ENCODE measurements at regions not wholly inside any gene's neighbourhood (a gene's known extent, or its start where the extent isn't known, plus 50 kb on each side); places are given as distances from the start of the nearest gene placed in this dataset.

DNA sequence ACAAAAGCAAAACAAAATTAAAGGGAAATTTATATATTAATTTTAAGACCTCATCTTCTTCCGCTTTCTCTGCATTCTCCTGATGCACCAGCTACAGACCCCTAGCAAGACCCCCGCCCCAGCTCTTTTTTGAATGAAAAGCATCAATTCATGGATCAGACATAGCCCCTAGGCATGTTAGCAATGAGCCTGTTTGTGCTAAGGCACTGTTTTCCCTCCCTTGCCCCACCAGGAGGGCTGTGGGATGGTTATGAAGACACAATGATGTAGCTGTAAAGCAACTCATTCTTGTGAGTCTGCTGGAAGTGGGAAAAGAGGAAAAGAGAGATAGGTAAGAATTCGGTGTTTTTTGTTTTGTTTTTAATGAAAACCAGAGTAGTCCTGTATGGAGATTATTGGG lies 88.5 kb upstream of the ZBTB18 start:
- no peak for TF ChIP-seq POLR2A (IDR thresholded peaks at IDR 0.05)
- TF ChIP-seq, protein P1, sequence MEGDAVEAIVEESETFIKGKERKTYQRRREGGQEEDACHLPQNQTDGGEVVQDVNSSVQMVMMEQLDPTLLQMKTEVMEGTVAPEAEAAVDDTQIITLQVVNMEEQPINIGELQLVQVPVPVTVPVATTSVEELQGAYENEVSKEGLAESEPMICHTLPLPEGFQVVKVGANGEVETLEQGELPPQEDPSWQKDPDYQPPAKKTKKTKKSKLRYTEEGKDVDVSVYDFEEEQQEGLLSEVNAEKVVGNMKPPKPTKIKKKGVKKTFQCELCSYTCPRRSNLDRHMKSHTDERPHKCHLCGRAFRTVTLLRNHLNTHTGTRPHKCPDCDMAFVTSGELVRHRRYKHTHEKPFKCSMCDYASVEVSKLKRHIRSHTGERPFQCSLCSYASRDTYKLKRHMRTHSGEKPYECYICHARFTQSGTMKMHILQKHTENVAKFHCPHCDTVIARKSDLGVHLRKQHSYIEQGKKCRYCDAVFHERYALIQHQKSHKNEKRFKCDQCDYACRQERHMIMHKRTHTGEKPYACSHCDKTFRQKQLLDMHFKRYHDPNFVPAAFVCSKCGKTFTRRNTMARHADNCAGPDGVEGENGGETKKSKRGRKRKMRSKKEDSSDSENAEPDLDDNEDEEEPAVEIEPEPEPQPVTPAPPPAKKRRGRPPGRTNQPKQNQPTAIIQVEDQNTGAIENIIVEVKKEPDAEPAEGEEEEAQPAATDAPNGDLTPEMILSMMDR (IDR thresholded peaks at IDR 0.05) = no peak
- no peak for TF ChIP-seq EP300 (IDR thresholded peaks at IDR 0.05; ENCODE audit: low read depth)
